ENCODE measurements at regions not wholly inside any gene's neighbourhood (a gene's known extent, or its start where the extent isn't known, plus 50 kb on each side); places are given as distances from the start of the nearest gene placed in this dataset.

DNA sequence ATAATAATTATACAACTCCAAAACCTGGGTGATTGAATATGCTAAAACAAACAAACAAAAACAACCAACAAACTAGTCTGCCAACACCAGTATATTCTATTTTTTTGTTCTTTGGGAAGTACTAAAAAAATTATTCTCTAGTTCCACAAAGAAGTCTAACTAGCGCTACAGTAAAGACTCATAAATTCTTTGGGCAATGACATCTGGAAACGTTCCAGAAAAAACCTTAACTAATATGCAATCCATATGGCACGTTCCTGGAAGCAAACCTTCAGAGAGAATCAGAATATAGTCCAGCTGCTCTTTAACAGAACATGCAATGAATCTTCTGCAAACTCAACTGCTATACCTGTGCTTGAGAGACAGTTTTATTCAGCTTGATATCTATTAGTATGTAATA, 500.1 kb downstream of the TRAM1L1 start:
- TF ChIP-seq, protein P1, sequence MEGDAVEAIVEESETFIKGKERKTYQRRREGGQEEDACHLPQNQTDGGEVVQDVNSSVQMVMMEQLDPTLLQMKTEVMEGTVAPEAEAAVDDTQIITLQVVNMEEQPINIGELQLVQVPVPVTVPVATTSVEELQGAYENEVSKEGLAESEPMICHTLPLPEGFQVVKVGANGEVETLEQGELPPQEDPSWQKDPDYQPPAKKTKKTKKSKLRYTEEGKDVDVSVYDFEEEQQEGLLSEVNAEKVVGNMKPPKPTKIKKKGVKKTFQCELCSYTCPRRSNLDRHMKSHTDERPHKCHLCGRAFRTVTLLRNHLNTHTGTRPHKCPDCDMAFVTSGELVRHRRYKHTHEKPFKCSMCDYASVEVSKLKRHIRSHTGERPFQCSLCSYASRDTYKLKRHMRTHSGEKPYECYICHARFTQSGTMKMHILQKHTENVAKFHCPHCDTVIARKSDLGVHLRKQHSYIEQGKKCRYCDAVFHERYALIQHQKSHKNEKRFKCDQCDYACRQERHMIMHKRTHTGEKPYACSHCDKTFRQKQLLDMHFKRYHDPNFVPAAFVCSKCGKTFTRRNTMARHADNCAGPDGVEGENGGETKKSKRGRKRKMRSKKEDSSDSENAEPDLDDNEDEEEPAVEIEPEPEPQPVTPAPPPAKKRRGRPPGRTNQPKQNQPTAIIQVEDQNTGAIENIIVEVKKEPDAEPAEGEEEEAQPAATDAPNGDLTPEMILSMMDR (IDR thresholded peaks at IDR 0.05): no peak
- Mint-ChIP-seq H3K27me3 (no peaks in the 10 kb centered on the region), H3K4me1 (ENCODE audit: low read depth) (no peaks in the 10 kb centered on the region), H3K27ac (no peak overlapping the region), H3K9me3 (peaks cover 3% of the 10 kb centered on the region), H3K36me3 (ENCODE audit: low read depth) (no peaks in the 10 kb centered on the region), H3K4me3 (no peak overlapping the region)
- ATAC-seq (ENCODE audit: poor library complexity): no peak
- H3K9me3 ChIP-seq (ENCODE audit: control insufficient read depth in 1 of 2, insufficient read depth in 1 of 2, low read length in 2 of 2): peaks cover 0 to 3% of the 10 kb centered on the region in 2 experiments
- no peaks in the 10 kb centered on the region for H3K36me3 ChIP-seq (ENCODE audit: insufficient read depth, low read length)
- no peak overlapping the region for H3K27ac ChIP-seq (ENCODE audit: low read depth in 1 of 2, low read length in 2 of 2)
- no peaks in the 10 kb centered on the region for H3K27me3 ChIP-seq (ENCODE audit: control insufficient read depth in 1 of 2, insufficient read depth in 2 of 2, low read length in 2 of 2)
- ChIA-PET CTCF (no interaction called here), POLR2A (no interaction called here)
- intact Hi-C loops (cut with DNase I, micrococcal nuclease): no loop called here
- H3K4me3 ChIP-seq (ENCODE audit: low read length): no peak overlapping the region
- DNase-seq: no peak
- H3K4me1 ChIP-seq (ENCODE audit: insufficient read depth, low read length): no peaks in the 10 kb centered on the region

GRCh38 chr4:116577321-116577720, 508.1 kb downstream of the TRAM1L1 start:
- H3K4me1 Mint-ChIP-seq (ENCODE audit: low read depth): no peaks in the 10 kb centered on the region
- intact Hi-C loops (cut with DNase I, micrococcal nuclease): no loop called here
- no peak for ATAC-seq (ENCODE audit: poor library complexity)
- ChIA-PET POLR2A (no interaction called here), CTCF (no interaction called here)
- Histone ChIP-seq H3K27me3 (ENCODE audit: control insufficient read depth in 1 of 2, insufficient read depth in 2 of 2, low read length in 2 of 2) (no peaks in the 10 kb centered on the region), H3K27ac (ENCODE audit: low read depth in 1 of 2, low read length in 2 of 2) (no peak overlapping the region), H3K4me3 (ENCODE audit: low read length) (no peak overlapping the region), H3K4me1 (ENCODE audit: insufficient read depth, low read length) (no peaks in the 10 kb centered on the region), H3K9me3 (ENCODE audit: control insufficient read depth in 1 of 2, insufficient read depth in 1 of 2, low read length in 2 of 2) (peaks cover 0 to 6% of the 10 kb centered on the region in 2 experiments), H3K36me3 (ENCODE audit: insufficient read depth, low read length) (no peaks in the 10 kb centered on the region)
- TF ChIP-seq, protein P1 (IDR thresholded peaks at IDR 0.05): no peak
- no peaks in the 10 kb centered on the region for H3K36me3 Mint-ChIP-seq (ENCODE audit: low read depth)
- peaks cover 2% of the 10 kb centered on the region for H3K9me3 Mint-ChIP-seq
- DNase-seq: no peak
- H3K27ac Mint-ChIP-seq: no peak overlapping the region
- H3K4me3 Mint-ChIP-seq: no peak overlapping the region
- H3K27me3 Mint-ChIP-seq: no peaks in the 10 kb centered on the region

- Mint-ChIP-seq H3K27ac (no peak overlapping the region), H3K4me1 (ENCODE audit: low read depth) (no peaks in the 10 kb centered on the region), H3K27me3 (no peaks in the 10 kb centered on the region), H3K9me3 (peaks cover 4% of the 10 kb centered on the region), H3K36me3 (ENCODE audit: low read depth) (no peaks in the 10 kb centered on the region), H3K4me3 (no peak overlapping the region)
- Histone ChIP-seq H3K4me3 (ENCODE audit: low read length) (no peak overlapping the region), H3K4me1 (ENCODE audit: insufficient read depth, low read length) (no peaks in the 10 kb centered on the region), H3K27ac (ENCODE audit: low read depth in 1 of 2, low read length in 2 of 2) (no peak overlapping the region), H3K9me3 (ENCODE audit: control insufficient read depth in 1 of 2, insufficient read depth in 1 of 2, low read length in 2 of 2) (peaks cover 0 to 6% of the 10 kb centered on the region in 2 experiments), H3K36me3 (ENCODE audit: insufficient read depth, low read length) (no peaks in the 10 kb centered on the region), H3K27me3 (ENCODE audit: control insufficient read depth in 1 of 2, insufficient read depth in 2 of 2, low read length in 2 of 2) (no peaks in the 10 kb centered on the region)
- intact Hi-C loops (cut with DNase I, micrococcal nuclease): no loop called here
- ChIA-PET CTCF (no interaction called here), POLR2A (no interaction called here)
- ATAC-seq (ENCODE audit: poor library complexity) (no peak), DNase-seq (no peak)
- TF ChIP-seq, protein P1 (IDR thresholded peaks at IDR 0.05): no peak
Measured at GRCh38 chr4:116573540-116573939, 511.8 kb downstream of the TRAM1L1 start.
